CD1c-positive myeloid dendritic cell (primary cell): ENCODE measurements at regions not wholly inside any gene's neighbourhood (a gene's known extent, or its start where the extent isn't known, plus 50 kb on each side); places are given as distances from the start of the nearest gene placed in this dataset.
A peak's percentile ranks its signal among the peaks of the same experiment; 100 is the strongest.

Experiments
- DNase-seq: peaks from one replicate; pipeline ENCODE4 v3.0.0-alpha.2; 2016; ENCODE audit errors: extremely low spot score

- peak; percentile 43 for DNase-seq
These were observed 382.7 kb downstream of the SFMBT2 start for GRCh38 chr10:7027913-7028808.

- DNase-seq = no peak
These were observed 383.5 kb downstream of the SFMBT2 start for GRCh38 chr10:7027237-7027912.

- no peak for DNase-seq
These were observed 384.0 kb downstream of the SFMBT2 start for GRCh38 chr10:7026818-7027217.

- DNase-seq = peak; percentile 45
These were observed 385.5 kb downstream of the SFMBT2 start for GRCh38 chr10:7025296-7025695.

- no peak for DNase-seq
These were observed 395.4 kb downstream of the SFMBT2 start for GRCh38 chr10:7015457-7015856.

- no peak for DNase-seq
These were observed 396.1 kb downstream of the SFMBT2 start for GRCh38 chr10:7014721-7015120.

- no peak for DNase-seq
These were observed 398.8 kb downstream of the SFMBT2 start for GRCh38 chr10:7011994-7012393.

- no peak for DNase-seq
These were observed 402.2 kb downstream of the SFMBT2 start for GRCh38 chr10:7008645-7009044.

GRCh38 chr10:7007600-7008190 lies 403.1 kb downstream of the SFMBT2 start:
- DNase-seq = no peak

GRCh38 chr10:7006566-7006965 lies 404.3 kb downstream of the SFMBT2 start:
- no peak for DNase-seq

GRCh38 chr10:7003831-7004395 lies 406.9 kb downstream of the SFMBT2 start:
- DNase-seq = no peak

- no peak for DNase-seq
These were observed 410.8 kb downstream of the SFMBT2 start for GRCh38 chr10:7000061-7000460.

- DNase-seq = no peak
These were observed 411.5 kb downstream of the SFMBT2 start for GRCh38 chr10:6999232-6999925.

GRCh38 chr10:6997509-6997908 lies 413.3 kb downstream of the SFMBT2 start:
- no peak for DNase-seq

- no peak for DNase-seq
These were observed 414.4 kb downstream of the SFMBT2 start for GRCh38 chr10:6996431-6996830.

GRCh38 chr10:6995831-6996230 lies 415.0 kb downstream of the SFMBT2 start:
- peak; percentile 69 for DNase-seq

- no peak for DNase-seq
These were observed 415.3 kb upstream of the PRKCQ start for GRCh38 chr10:6995341-6995740.

GRCh38 chr10:6990891-6991290 lies 410.8 kb upstream of the PRKCQ start:
- DNase-seq = no peak

- peak; percentile 55 for DNase-seq
These were observed 408.6 kb upstream of the PRKCQ start for GRCh38 chr10:6988654-6989053.

- DNase-seq = no peak
These were observed 407.5 kb upstream of the PRKCQ start for GRCh38 chr10:6987536-6987945.

GRCh38 chr10:6986927-6987326 lies 406.9 kb upstream of the PRKCQ start:
- DNase-seq = no peak

GRCh38 chr10:6985644-6986043 lies 405.6 kb upstream of the PRKCQ start:
- DNase-seq = no peak
